ENCODE measurements at regions not wholly inside any gene's neighbourhood (a gene's known extent, or its start where the extent isn't known, plus 50 kb on each side); places are given as distances from the start of the nearest gene placed in this dataset.

GRCh38 chr12:92370828-92371227, 225.2 kb upstream of the BTG1 start:
- TF ChIP-seq, protein P1, sequence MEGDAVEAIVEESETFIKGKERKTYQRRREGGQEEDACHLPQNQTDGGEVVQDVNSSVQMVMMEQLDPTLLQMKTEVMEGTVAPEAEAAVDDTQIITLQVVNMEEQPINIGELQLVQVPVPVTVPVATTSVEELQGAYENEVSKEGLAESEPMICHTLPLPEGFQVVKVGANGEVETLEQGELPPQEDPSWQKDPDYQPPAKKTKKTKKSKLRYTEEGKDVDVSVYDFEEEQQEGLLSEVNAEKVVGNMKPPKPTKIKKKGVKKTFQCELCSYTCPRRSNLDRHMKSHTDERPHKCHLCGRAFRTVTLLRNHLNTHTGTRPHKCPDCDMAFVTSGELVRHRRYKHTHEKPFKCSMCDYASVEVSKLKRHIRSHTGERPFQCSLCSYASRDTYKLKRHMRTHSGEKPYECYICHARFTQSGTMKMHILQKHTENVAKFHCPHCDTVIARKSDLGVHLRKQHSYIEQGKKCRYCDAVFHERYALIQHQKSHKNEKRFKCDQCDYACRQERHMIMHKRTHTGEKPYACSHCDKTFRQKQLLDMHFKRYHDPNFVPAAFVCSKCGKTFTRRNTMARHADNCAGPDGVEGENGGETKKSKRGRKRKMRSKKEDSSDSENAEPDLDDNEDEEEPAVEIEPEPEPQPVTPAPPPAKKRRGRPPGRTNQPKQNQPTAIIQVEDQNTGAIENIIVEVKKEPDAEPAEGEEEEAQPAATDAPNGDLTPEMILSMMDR (IDR thresholded peaks at IDR 0.05) = no peak
- no peak for TF ChIP-seq POLR2A (IDR thresholded peaks at IDR 0.05)
